Keratinocyte (primary cell): ENCODE measurements at regions not wholly inside any gene's neighbourhood (a gene's known extent, or its start where the extent isn't known, plus 50 kb on each side); places are given as distances from the start of the nearest gene placed in this dataset.
"Not testable (repeated sequence)": the region's sequence is repeated elsewhere in the genome, so short reads cannot be mapped to it uniquely, and the experiment has no call there.

Source experiments
- EZH2 ChIP-seq: IDR thresholded peaks from one replicate; pipeline ENCODE4 v1.6.1; 2012; ENCODE audit warnings: inconsistent platforms, mild to moderate bottlenecking, low read length, moderate library complexity
- TF ChIP-seq, protein P1 (sequence below), 3 experiments: IDR thresholded peaks in 1 of 3; conservative IDR thresholded peaks in 1 of 3; optimal IDR thresholded peaks in 1 of 3; 2 replicates in 2 of 3; 3 replicates in 1 of 3; pipeline versions ENCODE3 to v1.5.1; 2011; ENCODE audit warnings: low read length in 3 of 3, mild to moderate bottlenecking in 3 of 3, moderate library complexity in 2 of 3, control low read depth in 1 of 3, inconsistent platforms in 1 of 3; ENCODE audit not compliant: insufficient read depth in 2 of 3; ENCODE audit errors: extremely low read depth in 1 of 3

DNA sequence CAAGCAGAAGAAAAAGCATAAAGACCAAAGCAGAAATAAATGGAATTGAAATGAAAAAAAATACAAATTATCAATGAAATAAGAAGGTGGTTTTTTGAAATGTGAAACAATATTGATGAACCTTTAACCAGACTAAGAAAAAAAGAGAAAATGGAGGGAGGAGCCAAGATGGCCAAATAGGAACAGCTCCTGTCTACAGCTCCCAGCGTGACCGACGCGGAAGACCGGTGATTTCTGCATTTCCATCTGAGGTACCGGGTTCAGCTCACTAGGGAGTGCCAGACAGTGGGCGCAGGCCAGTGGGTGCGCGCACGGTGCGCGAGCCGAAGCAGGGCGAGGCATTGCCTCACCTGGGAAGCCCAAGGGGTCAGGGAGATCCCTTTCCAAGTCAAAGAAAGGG lies 307.1 kb upstream of the PPP2R3A start:
- TF ChIP-seq, protein P1, sequence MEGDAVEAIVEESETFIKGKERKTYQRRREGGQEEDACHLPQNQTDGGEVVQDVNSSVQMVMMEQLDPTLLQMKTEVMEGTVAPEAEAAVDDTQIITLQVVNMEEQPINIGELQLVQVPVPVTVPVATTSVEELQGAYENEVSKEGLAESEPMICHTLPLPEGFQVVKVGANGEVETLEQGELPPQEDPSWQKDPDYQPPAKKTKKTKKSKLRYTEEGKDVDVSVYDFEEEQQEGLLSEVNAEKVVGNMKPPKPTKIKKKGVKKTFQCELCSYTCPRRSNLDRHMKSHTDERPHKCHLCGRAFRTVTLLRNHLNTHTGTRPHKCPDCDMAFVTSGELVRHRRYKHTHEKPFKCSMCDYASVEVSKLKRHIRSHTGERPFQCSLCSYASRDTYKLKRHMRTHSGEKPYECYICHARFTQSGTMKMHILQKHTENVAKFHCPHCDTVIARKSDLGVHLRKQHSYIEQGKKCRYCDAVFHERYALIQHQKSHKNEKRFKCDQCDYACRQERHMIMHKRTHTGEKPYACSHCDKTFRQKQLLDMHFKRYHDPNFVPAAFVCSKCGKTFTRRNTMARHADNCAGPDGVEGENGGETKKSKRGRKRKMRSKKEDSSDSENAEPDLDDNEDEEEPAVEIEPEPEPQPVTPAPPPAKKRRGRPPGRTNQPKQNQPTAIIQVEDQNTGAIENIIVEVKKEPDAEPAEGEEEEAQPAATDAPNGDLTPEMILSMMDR (optimal IDR thresholded peaks at IDR 0.05 in 1 of 3, IDR thresholded peaks at IDR 0.05 in 1 of 3, conservative IDR thresholded peaks at IDR 0.05 in 1 of 3; ENCODE audit: extremely low read depth in 1 of 3, insufficient read depth in 2 of 3, low read length in 3 of 3) = not testable (repeated sequence)
- TF ChIP-seq EZH2 = not testable (repeated sequence)
